AG04450 (cell line): ENCODE measurements at regions not wholly inside any gene's neighbourhood (a gene's known extent, or its start where the extent isn't known, plus 50 kb on each side); places are given as distances from the start of the nearest gene placed in this dataset.

Experiments used
- CTCF ChIA-PET: fragments of 300-600, 350-600 bp; formaldehyde crosslinking; extraction: SDS; loops from one replicate; lab custom pipeline; 2022; ENCODE audit warnings: antibody characterized with exemption, inconsistent platforms; lab: Charles Lee
- POLR2A ChIA-PET: fragments of 350-600 bp; formaldehyde crosslinking; extraction: SDS; loops from one replicate; lab custom pipeline; 2021; ENCODE audit warnings: antibody characterized with exemption, inconsistent platforms; lab: Yijun Ruan, JAX
- DNase-seq: peaks from one replicate; pipeline ENCODE4 v3.0.0-alpha.2; 2011; ENCODE audit warnings: low read depth, low spot score
- H3K27ac ChIP-seq: one replicate; pipeline ENCODE4 v1.5.1; 2012; ENCODE audit warnings: low read depth, low read length, control low read depth
- H3K27me3 ChIP-seq: one replicate; pipeline ENCODE4 v1.6.0; 2012; ENCODE audit warnings: low read length; ENCODE audit not compliant: control insufficient read depth, insufficient read depth
- H3K4me3 ChIP-seq: 2 replicates; pipeline ENCODE4 v1.5.1; 2011; ENCODE audit warnings: mild to moderate bottlenecking, low read depth, low read length, control low read depth
- H3K9me3 ChIP-seq: 2 replicates; pipeline ENCODE4 v1.5.1; 2012; ENCODE audit warnings: low read length; ENCODE audit not compliant: control insufficient read depth, insufficient read depth
- CTCF ChIP-seq: IDR thresholded peaks from 2 replicates; pipeline ENCODE4 v1.5.1; 2011; ENCODE audit warnings: low read depth, low read length, control low read depth, inconsistent platforms

- Histone ChIP-seq H3K27ac (no peak overlapping the region), H3K27me3 (no peaks in the 10 kb centered on the region), H3K4me3 (no peak overlapping the region), H3K9me3 (no peaks in the 10 kb centered on the region)
- POLR2A ChIA-PET: no interaction called here
- no peak for TF ChIP-seq CTCF
- DNase-seq: no peak
- CTCF ChIA-PET: no interaction called here
Measured at GRCh38 chr4:119933606-119934005, 133.0 kb downstream of the MAD2L1 start.

GRCh38 chr4:119932277-119932676, 134.4 kb downstream of the MAD2L1 start:
- DNase-seq: no peak
- ChIA-PET POLR2A (no interaction called here), CTCF (no interaction called here)
- no peak for TF ChIP-seq CTCF
- Histone ChIP-seq H3K27ac (no peak overlapping the region), H3K4me3 (no peak overlapping the region), H3K9me3 (no peaks in the 10 kb centered on the region), H3K27me3 (no peaks in the 10 kb centered on the region)

- Histone ChIP-seq H3K27ac (no peak overlapping the region), H3K9me3 (no peaks in the 10 kb centered on the region), H3K27me3 (no peaks in the 10 kb centered on the region), H3K4me3 (no peak overlapping the region)
- TF ChIP-seq CTCF: no peak
- ChIA-PET CTCF (no interaction called here), POLR2A (no interaction called here)
- no peak for DNase-seq
Measured at GRCh38 chr4:119930546-119930945, 136.1 kb downstream of the MAD2L1 start.

- no peak for DNase-seq
- POLR2A ChIA-PET: no interaction called here
- Histone ChIP-seq H3K9me3 (no peaks in the 10 kb centered on the region), H3K27me3 (no peaks in the 10 kb centered on the region), H3K27ac (no peak overlapping the region), H3K4me3 (no peak overlapping the region)
- CTCF ChIA-PET: no interaction called here
- TF ChIP-seq CTCF: no peak
Measured at GRCh38 chr4:119921830-119922229, 144.8 kb downstream of the MAD2L1 start.

GRCh38 chr4:119906277-119906676, 160.4 kb downstream of the MAD2L1 start:
- Histone ChIP-seq H3K27ac (no peak overlapping the region), H3K4me3 (no peak overlapping the region), H3K27me3 (no peaks in the 10 kb centered on the region), H3K9me3 (no peaks in the 10 kb centered on the region)
- CTCF ChIA-PET: no interaction called here
- no peak for TF ChIP-seq CTCF
- DNase-seq: no peak
- POLR2A ChIA-PET: no interaction called here
